Panc1 (cell line): ENCODE measurements at regions not wholly inside any gene's neighbourhood (a gene's known extent, or its start where the extent isn't known, plus 50 kb on each side); places are given as distances from the start of the nearest gene placed in this dataset.

ENCODE experiments used
- CTCF ChIP-seq: fragments of 450-650 bp; IDR thresholded peaks from 2 replicates; pipeline ENCODE4 v1.5.1; 2017; ENCODE audit warnings: mild to moderate bottlenecking
- REST ChIP-seq, 2 experiments: IDR thresholded peaks; 2 replicates each; pipeline ENCODE4 v1.6.1; 2011 to 2012; ENCODE audit warnings: low read depth in 2 of 2, control low read depth in 1 of 2, low read length in 1 of 2, mild to moderate bottlenecking in 1 of 2, moderate library complexity in 1 of 2; ENCODE audit not compliant: insufficient read depth in 1 of 2

- TF ChIP-seq CTCF: no peak
- TF ChIP-seq REST (IDR thresholded peaks at IDR 0.05; ENCODE audit: insufficient read depth in 1 of 2, low read depth in 2 of 2, low read length in 1 of 2): no peak
These were observed 299.8 kb upstream of the POM121L12 start for GRCh38 chr7:52735656-52736055.
